HG03097 (cell line): ENCODE measurements at regions not wholly inside any gene's neighbourhood (a gene's known extent, or its start where the extent isn't known, plus 50 kb on each side); places are given as distances from the start of the nearest gene placed in this dataset.

Experiments
- ATAC-seq: cut with Tn5 transposase; IDR thresholded peaks from one replicate; pipeline ENCODE4 v1.9.1; 2021; ENCODE audit not compliant: unreplicated experiment, low FRiP score

DNA sequence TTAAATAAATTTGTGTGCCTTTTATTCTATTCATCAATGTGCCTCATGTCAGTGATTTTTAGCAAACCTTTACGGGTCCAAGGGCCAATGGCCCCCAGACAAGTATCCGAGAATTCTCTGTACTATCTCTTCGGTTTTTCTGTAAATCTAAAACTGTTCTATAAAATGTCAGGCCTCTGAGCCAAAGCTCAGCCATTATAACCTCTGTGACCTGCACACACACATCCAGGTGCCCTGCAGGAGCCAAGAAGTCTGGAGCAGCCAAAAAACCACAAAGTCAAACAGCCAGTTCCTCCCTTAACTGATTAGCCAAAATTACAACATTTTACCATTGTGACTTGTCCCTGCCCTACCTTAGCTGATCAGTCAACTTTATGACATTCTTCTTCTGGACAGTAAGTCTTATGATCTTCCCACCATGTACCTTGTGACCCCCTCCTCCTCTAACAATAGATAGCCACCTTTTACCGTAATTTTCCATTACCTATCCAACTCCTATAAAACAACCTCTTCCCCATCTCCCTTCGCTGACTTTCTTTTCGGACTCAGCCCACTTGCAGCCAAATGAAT, 363.8 kb downstream of the SEMA3D start:
- no peak for ATAC-seq

DNA sequence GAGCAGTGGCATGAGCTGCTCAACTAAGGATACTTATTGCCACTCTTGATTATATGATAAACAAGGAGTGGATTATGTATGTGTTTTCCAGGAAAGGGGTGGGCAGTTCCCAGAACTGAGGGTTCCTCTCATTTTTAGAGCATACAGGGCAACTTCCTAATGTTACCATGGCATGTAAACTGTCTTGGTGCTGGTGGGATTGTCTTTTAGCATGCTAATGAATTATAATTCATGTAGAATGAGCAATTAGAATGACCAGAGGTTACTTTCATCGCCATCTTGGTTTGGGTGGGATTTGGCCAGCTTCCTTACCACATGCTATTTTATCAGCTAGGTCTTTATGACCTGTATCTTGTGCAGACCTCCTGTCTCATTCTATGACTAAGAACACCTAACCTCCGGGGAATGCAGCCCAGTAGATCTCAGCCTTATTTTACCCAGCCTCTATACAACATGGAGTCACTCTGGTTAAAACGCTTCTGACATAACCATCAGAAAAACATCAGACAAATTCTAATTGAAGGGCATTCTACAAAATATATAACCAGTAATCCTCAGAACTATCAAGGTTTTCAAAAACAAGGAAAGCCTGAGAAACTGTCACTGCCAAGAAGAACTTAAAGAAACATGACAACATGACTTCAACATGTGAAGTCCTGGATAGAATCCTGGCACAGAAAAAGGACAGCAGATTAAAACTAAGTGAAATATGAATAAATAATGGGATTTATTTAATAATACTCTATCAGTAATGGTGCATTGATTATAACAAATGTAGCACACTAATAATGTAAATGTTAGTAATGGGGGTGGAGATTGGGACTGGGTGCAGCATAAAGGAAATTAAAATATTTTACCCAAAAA, 365.0 kb downstream of the SEMA3D start:
- no peak for ATAC-seq

DNA sequence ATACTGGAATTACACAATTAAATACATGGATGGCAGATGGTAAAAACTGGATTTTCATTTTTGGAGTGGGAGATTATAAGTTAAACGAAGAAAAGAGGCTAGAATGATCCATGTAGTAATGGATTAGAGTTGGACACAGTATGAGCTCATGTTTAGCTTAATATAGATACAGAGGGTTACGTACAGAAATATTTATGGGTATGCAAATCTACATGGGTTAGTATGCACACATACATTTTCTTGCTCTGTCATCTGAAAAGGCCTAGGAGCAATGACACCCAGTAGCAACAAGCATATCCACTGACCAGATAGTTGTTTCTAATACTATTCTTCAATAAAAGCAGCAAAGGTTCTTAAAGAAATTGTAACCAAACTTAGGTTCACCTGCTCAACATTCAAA, 366.4 kb downstream of the SEMA3D start:
- ATAC-seq = no peak

DNA sequence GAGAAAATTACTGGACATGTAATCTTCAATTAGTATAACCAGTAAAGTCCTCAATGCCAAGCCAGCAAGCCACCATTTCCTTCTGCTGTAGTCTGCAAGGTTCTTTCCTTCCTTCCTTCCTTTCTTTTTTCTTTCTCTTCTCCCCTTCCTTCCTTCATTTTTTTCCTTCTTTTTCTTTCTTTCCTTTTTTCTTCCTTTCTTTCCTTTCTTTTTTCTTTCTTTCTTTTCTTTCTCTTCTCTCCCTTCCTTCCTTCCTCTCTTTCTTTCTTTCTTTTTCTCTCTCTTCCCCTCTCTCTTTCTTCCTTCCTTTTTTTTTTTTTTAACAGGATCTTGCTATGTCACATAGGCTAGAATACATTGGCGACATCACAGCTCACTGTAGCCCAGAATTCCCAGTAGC, 369.8 kb downstream of the SEMA3D start:
- no peak for ATAC-seq

DNA sequence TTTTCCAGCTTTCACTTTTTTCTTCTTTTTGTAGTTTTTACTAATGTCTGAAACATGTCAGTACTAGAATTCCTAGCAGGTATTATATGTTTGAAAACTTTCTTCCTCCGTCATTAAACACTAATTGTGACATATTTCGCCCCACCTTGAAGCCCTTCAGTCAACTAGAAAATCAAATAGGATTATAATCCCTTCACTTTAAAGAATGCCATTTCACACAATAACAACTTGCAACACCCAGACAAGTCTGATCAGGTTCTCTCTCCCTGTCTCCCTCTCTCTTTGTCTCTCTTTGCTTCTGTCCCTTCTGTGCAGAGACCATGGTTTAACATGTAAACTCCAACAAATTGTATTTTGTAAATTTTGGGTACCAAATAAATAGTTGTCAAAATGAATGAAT, 373.5 kb downstream of the SEMA3D start:
- ATAC-seq = no peak

DNA sequence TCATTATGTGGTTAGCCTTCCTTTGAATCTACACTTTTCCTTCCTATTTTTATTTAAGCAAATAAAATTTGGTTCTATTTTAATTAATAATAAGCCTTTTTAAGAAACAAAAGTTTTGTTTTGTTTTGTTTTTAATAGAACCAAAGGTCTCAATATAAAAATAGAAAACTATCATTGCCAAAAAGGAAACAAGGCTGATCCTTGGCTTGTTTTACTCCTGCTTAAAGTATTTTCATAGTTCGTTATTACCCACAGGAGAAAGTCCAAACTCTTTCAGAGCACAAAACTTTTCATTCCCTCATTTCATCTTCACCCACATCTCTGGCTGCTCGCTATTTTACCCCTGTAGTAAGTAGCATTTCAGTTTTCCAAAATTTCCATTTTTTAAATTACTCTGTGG, 374.8 kb downstream of the SEMA3D start:
- ATAC-seq = no peak

DNA sequence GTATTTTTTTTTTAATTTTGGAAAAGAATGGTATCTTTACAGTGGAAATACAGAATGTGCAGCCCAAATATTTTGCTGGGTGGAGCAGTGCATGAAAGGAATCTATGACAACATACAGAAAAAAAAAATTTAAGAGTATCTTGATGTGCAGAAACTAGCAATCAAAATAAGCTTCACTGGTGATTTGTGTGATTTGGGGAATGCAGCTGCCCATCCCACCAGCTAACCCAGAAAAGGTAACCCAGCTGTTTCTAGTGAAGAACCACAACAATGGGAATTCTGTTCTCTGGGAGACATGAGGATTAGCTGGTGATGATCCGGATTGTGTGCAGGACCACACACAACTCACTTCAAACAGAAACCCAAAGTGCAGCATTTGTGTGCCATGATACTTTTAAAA, 375.5 kb downstream of the SEMA3D start:
- ATAC-seq = no peak

DNA sequence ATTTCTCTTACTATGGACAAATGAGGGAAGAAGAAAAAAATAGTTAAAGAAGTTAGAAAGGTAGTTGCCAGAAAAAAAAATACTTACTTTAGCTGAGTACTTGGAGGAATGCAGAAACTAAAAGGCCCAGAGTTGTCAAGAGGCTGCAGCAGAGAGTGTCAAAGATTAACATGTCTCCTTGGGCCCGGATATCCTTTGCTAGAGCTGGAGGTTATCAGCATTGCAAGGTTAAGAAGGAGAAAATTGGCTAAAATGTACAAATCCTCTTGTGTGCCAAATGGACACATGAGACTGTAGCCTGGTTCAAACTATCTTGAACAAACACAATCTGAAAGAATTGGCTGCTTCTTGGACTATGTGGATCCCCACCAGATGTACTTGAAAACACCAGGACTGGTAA, 377.0 kb downstream of the SEMA3D start:
- ATAC-seq = no peak

DNA sequence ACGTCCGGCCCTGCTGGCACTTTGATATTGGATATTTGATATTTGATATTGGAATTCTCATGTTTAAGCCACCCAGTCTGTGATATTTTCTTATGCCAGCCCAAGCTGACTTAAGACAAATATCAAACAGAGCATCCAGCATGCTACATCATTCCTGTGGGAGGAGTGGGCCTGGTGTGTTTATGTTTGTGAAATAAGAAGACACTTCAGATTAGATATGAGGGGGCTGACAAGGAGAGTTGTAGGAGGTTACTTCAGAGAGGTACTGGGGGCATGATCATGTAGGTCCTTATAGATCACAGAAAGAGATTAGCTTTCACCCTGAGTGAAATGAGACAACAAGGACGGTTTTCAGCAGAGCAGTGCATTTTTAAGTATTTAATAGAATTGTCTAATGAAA, 382.9 kb downstream of the SEMA3D start:
- no peak for ATAC-seq

DNA sequence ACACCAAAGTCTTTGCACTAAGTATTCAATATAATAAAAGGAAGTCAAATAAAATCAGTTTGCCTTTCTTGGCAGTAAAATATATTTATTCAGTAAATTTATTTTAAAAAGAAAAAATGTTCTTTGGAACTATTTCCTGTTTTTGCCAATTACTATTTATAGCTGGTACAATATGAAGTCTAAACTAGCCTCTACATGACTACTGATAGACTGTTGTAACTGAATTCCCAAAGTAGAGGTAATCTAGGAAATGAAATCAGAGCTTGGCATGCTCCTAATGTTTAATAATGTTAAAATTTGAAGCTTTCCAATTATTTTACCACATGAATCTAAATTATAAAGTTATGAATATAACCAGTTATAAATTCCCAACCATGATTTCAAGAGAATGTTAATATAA, 385.5 kb downstream of the SEMA3D start:
- ATAC-seq = no peak

DNA sequence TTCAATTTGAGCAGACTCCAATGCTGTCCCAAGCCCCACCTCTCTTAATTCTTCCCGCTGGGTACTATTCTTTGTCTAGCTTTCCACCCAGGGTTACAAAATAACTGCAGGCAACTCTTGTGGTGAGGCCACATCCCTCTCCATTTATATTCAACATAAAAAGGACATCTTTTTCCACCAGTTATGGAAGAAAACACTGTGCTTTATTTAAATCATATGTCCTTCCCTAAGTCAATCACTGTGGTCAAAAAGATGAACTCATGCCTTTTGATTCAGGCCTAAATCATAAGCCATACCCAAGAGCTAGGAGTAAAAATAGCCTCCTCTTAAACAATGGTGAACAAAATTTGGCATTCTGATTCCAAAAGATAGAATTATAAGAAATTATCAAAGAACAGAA, 386.0 kb downstream of the SEMA3D start:
- ATAC-seq = no peak

DNA sequence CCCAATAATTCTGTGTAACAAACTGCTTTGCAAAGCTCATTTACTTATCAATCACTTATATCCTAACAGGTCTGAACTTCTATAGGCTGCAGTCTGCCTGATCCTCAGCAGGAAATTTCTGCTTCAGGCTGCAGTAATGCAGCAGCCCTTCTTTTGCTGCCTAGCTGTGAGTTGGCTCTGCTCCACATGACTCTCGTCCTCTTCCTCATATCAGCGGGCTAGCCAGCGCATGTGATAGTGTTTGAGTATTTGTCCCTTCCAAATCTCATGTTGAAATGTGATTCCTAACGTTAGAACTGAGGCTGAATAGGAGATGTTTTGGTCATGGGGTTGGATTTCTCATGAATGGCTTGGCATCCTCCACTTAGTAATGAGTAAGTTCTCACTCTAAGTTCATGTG, 387.8 kb downstream of the SEMA3D start:
- ATAC-seq = no peak

DNA sequence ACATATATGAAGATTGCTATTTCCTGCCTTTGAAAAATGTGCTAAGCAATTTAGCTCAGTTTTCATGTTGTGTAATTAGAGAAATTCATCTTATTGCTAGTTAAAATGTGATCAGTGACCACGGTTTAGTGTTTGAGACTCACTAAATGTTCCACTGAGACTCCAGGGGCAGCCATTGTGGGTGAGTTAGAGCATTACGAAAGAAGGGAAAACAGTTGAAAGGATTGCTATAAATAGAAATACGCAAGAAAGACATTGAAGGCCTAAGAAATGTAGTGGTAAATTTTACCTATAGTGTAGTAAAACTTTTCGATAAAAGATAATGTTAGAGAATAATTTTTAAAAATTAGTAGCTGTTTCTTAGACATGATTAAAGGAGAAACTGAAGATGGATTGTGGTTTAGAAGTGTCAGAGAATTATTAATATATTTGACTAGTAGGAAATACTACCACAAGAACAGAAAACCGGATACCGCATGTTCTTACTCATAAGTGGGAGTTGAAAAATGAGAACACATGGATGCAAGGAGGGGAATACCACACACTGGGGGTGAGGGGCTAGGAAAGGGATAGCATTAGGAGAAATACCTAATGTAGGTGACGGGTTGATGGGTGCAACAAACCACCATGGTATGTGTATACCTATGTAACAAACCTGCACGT, 394.5 kb downstream of the SEMA3D start:
- ATAC-seq = peak; percentile 62

DNA sequence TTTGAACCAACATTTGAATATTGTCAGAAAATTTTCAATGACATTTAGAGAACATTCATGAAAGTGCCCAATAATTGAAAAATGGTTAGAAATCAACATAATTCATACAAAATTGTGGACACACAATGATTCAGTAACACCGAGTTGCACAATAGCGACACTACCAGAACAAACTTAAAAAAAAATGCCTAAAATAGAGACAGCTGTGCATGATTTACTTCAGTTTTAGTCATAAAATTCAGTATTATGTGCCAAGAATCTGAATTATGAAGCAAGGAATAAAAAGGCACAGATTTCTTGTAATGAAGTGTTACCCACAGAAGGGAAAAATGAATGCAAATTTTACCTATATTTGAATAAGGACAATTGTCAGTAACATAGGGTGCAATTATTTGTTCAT, 396.0 kb downstream of the SEMA3D start:
- no peak for ATAC-seq

DNA sequence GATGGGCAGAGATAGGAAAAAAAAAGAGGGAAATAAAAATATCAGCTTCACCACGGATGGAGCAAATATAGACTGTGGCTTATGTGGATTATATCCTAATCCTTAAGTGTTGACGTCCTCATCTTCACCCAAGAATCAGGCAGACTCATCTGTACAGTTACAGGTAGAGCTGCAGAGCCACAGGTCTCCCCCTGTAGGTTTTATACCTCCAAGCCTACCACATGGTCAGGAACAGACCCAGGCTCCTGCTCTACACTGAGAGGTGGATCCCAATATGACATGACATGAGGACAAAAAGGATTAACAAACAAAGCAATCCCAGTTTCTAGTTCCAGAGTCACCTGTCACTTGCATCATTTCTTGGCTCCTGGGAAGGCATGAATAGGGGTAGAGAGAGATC, 400.8 kb downstream of the SEMA3D start:
- ATAC-seq = no peak

DNA sequence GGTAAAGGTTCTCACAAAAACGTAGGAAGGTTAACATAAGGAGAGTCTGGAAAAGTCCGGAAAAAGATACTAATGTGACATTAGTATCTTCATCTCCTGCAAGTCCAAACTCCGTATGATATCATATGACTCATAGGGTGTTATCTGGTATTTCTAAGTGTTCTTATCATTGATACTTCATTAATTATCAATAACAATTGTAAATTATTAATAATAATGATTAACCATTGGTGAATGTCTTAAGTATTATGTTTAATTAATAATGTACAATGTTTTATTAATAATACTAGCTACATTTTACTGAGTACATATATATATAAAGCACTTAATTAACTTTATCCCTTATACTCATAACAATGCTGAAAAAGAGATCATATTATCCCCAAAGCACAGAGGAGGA, 402.4 kb downstream of the SEMA3D start:
- ATAC-seq = no peak

DNA sequence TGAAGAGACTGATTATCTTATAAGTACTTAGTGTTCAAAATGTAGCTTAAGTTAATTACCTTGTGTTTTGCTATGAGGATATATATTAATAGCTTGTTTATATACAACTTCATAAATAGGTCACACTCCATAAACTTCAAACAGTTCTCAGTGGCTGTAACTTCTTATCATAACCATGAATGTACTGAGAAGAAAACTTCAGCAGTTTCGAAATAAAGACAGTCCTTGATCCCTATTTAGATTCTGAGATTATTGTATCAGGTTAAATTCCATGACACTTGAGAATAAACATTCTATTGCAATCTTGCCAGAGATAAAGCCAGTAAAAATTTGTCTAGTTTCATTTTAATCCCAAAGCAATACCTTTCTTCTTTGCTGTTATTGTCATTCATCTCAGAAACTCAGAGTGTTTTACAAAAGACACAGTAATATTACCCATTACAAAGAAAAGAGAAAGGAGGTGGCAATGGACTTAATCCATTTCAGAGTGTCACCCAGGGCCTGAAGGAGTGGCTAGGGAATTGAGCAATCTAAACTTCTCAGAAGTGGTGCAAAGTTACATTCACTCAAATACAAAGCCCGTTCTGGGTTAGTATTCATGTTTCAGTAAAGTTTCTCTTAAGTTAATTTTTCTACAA, 403.6 kb downstream of the SEMA3D start:
- no peak for ATAC-seq

DNA sequence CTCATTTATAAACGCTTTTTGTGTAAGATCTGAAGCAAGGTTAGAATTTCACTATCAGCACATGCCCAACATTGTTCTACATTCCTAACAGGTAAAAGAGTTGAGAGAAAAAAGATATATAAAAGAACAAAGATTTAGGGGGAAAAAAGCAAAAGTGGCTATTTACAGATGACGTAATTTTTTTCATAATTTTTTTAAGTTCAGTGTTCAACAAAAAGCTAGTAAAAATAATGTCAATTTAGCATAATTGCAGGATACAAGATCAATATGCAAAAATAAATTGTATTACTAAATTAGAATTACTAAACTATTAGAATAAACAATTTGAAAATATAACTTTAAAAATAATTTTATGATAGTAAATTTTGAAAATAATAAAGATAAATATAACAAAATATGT, 405.0 kb downstream of the SEMA3D start:
- no peak for ATAC-seq

DNA sequence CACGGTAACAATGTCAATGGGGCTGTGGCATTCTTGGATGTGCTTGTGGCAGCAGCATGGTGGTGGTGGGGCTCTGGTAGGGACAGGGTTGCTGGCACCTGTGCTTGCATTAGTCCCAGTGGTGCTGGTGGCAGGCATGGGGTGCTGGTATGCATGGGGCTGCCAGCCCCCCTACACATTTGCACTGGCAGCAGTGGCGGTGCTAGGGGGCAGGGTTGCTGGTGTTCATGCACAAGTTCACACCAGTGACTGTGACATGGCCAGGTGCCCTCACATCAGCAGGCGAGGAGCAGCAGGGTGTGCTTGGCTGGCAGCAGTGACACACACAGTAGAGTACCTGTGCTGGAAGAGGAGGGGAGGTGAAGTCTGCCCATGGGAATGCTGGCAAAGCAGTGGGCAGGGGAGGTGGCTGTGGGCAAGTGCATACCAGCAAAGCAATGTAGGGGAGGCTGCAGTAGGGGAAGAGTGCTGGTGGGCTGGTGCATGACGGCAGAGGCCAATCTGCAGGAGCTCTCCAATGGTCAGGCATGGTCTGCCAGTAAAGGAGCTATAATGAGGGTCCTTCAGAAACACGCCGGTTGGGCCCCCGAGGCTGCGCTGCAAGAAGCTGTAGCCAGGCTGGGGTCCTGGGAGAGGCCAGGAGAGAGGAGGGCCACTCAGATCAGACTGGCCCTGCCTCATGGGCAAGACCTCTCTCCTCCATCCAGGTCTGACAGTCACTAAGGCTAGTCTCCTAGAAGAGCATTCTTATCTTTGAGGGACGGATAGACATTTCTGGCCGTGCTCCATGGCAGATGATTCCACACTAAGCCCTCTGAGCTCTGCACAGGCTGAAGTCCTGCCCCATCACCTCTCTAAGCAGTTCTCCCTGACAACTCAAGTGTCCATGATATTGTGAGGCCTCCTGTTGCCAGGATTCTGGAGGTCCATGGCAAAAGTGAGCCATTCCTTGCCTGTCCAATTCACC, 406.4 kb downstream of the SEMA3D start:
- ATAC-seq = no peak

DNA sequence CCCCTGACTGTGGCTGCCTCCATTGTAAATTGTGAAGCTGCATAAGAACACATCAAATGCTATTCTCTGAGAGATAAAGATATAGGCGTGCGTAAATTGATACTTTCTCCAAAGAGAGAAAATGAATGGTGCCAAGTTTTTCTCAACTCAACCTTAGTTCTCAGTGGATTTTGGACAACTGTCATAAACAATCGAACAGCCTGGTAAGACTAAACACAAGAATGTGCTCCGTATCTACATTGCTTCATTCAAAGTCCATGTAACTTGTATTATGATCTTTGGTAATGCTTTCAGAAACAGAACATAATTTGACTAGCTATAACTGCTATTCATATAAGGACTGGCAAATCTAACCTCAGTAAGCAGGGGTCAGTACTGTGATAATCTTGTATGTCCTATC, 429.1 kb downstream of the SEMA3D start:
- no peak for ATAC-seq
